HG02970 (cell line): ENCODE measurements at regions not wholly inside any gene's neighbourhood (a gene's known extent, or its start where the extent isn't known, plus 50 kb on each side); places are given as distances from the start of the nearest gene placed in this dataset.

ENCODE experiments used
- ATAC-seq: cut with Tn5 transposase; IDR thresholded peaks from one replicate; pipeline ENCODE4 v1.9.1; 2021; ENCODE audit warnings: mild to moderate bottlenecking, moderate library complexity, moderate number of reproducible peaks; ENCODE audit not compliant: unreplicated experiment, low FRiP score

GRCh38 chr5:8304341-8304740, 435.4 kb downstream of the MTRR start:
- ATAC-seq: no peak

DNA sequence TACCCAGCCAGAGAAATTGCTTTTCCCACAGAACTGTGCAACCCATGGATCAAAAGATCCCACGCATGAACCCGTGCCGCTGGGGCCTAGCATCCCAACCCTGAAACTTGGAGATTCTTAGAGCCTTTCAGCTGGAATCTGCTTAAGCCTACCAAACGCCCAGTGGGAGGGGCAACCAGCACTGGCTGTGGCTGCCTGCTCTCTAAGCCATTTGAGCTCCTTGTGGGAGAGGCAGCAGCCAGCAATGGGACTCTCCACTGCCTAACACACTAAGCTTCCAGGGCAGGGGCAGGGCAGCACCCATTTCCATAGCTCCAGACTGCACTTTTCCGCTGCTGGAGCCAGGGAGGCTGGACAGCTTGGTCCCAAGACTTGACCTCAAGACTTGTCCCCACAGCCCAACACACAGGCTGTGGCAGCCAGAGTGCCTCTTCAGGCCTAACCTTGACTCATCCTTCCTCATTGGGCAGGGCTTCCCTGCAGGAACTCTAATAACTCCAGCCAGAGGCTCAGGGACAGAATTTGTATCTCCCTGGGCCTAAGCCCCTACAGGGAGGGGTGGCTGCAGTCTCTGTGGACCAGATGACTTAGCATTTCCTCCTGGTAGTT, 437.4 kb downstream of the MTRR start:
- ATAC-seq: no peak

- no peak for ATAC-seq
Observed at GRCh38 chr5:8314965-8315364, 446.0 kb downstream of the MTRR start.

DNA sequence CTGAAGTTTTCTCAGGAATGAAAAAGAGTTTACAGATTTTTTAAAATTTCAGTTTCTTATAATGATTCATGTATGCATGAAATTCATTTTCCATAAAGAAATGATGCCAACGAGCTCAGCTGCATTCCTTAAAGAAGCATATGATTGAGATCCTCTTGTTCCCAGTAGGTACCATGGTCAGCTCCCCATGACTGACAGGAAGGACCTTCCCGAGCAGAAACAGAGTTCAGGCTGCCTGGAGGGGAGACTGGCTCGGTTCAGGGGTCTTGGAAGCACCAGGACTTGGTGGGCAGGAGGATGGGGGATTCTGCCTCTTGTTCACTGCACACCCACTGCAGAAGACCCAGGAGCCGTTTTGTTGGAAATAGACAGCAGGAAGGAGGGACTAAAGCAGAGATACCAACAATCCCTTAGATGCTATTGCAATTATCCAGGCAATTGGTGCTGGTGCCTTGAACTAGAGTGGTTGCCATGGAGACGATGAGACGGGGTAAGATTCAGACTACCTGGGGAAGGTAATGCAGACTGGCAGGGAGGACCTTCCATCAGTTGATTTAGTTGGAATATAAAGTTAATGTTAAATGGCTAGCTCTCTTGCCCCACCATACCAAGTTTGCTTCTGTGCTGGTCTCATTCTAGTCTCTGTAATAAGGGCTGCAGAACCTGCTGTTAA, 447.8 kb downstream of the MTRR start:
- ATAC-seq: no peak

- no peak for ATAC-seq
Observed at GRCh38 chr5:8317335-8317734, 448.4 kb downstream of the MTRR start.

GRCh38 chr5:8320244-8320643, 451.3 kb downstream of the MTRR start:
- no peak for ATAC-seq

- no peak for ATAC-seq
Observed at GRCh38 chr5:8321272-8321671, 452.3 kb downstream of the MTRR start.

- no peak for ATAC-seq
Observed at GRCh38 chr5:8322484-8322883, 453.5 kb downstream of the MTRR start.

- ATAC-seq: no peak
Observed at GRCh38 chr5:8327016-8327415, 458.1 kb downstream of the MTRR start.

GRCh38 chr5:8329773-8330172, 460.8 kb downstream of the MTRR start:
- no peak for ATAC-seq

- ATAC-seq: no peak
Observed at GRCh38 chr5:8332666-8333445, 463.9 kb downstream of the MTRR start.

- no peak for ATAC-seq
Observed at GRCh38 chr5:8333485-8333884, 464.5 kb downstream of the MTRR start.

DNA sequence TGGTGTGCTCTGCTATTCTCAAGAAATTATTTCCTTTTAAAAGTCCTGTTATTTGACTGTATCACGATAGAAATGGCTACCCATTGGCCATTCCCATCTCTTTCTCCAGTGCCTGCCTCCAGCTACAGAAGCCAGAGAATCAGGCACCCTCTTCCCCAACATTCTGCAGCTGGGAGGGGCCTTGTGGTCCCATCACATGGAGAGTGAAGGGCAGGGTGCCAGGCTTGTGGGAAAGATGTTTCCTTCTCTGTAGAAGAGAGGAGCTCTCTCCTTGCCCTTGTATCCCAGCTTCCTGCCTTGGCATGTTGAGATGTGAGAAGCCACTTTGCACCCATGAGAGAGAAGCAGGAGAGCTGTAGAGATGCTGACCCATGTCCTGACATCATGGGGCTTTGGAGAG, 465.0 kb downstream of the MTRR start:
- no peak for ATAC-seq

- ATAC-seq: no peak
Observed at GRCh38 chr5:8340261-8340660, 471.3 kb downstream of the MTRR start.

DNA sequence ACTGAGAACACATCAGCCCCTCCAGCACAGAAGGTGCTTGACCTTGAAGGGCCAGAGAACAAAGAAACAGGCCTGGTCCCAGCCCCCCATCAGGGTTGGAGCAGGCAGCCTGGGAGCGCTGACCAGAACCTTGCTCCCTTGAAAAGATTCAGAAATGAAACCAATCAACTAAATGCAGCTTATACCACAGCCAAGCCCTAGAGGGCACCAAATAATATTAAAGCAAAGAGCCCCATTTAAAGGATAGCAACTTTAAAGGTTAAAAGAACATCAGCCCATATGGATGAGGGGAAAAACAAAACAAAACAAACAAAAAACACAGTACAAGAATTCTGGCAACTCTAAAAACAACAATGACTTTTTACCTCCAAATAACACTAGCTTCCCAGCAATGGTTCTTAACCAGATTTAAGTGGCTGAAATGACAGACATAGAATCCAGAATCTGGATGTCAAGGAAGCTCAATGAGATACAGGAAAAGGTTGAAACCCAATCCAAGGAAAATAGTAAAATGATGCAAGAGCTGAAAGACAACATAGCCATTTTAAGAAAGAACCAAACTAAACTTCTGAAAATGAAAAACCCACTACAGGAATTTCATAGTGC, 471.9 kb downstream of the MTRR start:
- ATAC-seq: no peak

DNA sequence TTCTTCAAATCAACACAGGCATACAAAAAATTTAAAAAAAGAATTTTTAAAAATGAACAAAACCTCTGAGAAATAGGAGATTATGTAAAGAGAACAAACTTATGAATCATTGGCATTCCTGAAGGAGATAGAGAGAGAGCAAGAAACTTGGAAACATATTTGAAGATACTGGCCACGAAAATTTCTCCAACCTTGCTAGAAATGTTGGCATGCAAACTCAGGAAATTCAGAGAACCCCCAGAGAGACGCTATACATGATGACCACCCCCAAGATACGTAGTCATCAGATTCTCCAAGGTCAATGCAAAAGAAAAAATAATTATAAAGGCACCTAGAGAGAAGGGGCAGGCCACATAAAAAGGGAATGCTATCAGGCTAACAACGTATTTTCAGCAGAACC, 472.5 kb downstream of the MTRR start:
- ATAC-seq: no peak

DNA sequence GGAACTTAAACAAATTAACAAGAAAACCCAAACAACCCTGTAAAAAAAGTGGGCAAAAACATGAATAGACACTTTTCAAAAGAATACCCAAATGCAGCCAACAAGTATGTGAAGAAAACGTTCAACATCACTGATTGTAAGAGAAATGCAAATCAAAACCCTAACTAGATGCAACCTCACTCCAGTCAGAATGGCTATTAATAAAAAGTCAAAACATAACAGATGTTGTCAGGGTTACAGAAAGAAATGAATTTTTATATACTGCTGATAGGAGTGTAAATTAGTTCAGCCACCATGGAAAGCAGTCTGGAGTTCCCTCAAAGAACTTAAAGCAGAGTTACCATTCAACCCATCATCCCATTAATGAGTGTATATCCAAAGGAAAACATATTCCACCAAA, 479.0 kb downstream of the MTRR start:
- ATAC-seq: no peak

- no peak for ATAC-seq
Observed at GRCh38 chr5:8349855-8350254, 480.9 kb downstream of the MTRR start.

DNA sequence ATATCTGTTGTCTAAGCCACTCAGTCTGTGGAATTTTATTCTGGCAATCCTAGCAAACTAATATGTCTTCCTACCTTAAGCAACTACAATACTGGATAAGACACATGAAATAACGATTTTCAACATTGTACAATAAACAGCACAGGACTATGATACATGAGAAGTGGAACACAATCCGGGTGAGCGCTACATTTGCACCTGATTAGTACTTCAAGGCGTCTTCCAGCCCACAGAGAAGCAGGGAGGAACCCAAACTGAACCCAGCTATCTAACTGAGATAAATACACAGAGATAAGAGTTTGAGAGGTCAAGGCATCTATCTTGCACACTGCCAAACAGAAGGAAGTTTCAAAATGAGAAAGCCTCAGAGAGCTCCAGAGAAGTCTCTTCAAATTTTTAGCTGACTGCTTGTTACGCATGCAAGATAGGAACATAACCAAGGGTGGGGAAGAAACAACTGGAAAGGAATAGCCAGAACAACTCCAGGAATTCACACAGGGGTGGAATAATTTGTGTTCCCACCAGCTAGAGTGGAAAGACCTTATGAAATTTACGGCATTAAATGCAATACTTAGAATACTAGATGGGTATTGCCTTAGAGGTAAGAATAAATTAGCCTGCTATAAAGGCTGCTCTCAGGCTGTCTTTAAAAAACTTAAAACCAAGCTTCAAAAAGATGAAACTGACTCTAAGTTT, 481.8 kb downstream of the MTRR start:
- no peak for ATAC-seq

DNA sequence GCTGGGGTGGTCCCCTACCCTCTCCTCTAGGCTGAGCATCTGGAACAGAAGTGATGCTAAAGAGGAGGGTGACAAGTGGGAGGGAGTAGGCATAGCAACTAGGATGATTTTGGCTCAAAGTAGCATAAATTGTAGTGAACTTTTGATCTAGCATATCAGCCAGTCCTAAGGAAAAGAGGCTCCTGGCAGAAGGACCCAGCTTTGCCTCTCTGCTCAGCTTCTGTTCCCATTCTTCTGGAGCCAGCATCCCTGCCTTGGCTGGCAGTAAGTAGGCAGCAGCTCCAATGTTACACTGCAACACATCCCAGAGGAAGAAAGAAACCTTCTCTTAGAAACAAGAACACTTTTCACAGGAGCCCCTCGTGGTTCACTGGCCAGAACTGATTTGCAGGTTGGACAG, 487.0 kb downstream of the MTRR start:
- no peak for ATAC-seq

- ATAC-seq: no peak
Observed at GRCh38 chr5:8360012-8360411, 491.1 kb downstream of the MTRR start.
